ENCODE measurements at regions not wholly inside any gene's neighbourhood (a gene's known extent, or its start where the extent isn't known, plus 50 kb on each side); places are given as distances from the start of the nearest gene placed in this dataset.

DNA sequence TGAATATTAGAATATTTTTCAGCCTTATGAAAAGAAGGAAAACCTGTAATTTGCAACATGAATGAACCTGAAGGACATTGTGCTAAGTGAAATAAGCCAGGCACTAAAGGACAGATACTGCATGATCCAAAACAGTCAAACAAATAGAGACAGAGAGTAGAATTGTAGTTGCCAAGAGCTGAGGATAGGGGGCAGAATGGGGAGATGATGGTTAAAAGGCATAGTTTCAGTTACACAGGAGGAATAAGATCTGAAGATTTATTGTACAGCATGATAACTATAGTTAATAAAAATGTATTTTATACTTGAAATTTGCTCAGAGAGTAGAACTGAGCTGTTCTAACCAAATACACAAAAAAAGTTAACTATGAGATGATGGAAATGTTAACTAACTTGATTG is 149.0 kb upstream of the TMEM106B start:
- no peak for TF ChIP-seq CTCF (IDR thresholded peaks at IDR 0.05; ENCODE audit: low read depth, low read length, poor library complexity, severe bottlenecking)
- TF ChIP-seq EZH2phosphoT487 (IDR thresholded peaks at IDR 0.05; ENCODE audit: borderline replicate concordance, low read length) = no peak
